Peyer's patch (tissue), 4 donors: ENCODE measurements at regions not wholly inside any gene's neighbourhood (a gene's known extent, or its start where the extent isn't known, plus 50 kb on each side); places are given as distances from the start of the nearest gene placed in this dataset.
A peak's percentile ranks its signal among the peaks of the same experiment; 100 is the strongest.

ENCODE experiments used
- DNase-seq, 3 donors: peaks; one replicate each; pipeline ENCODE4 v3.0.0-alpha.2; 2017 to 2019
- H3K27ac ChIP-seq, 4 donors: fragments of 200-600 bp; sonication (generic); one replicate each; pipeline ENCODE4 v1.5.1; 2016 to 2019
- H3K27me3 ChIP-seq, 2 donors: fragments of 200-600 bp; sonication (generic); one replicate each; pipeline ENCODE4 v1.5.1; 2019
- H3K36me3 ChIP-seq, 3 donors: fragments of 200-600 bp; sonication (generic); one replicate each; pipeline ENCODE4 v1.5.1; 2016 to 2019
- H3K4me1 ChIP-seq, 4 donors: fragments of 200-600 bp; sonication (generic); one replicate each; pipeline ENCODE4 v1.5.1; 2016 to 2019
- H3K4me3 ChIP-seq, 4 donors: fragments of 200-600 bp; sonication (generic); 1 replicate in 3 of 4; 2 replicates in 1 of 4; pipeline ENCODE4 v1.5.1; 2016 to 2019; ENCODE audit warnings: mild to moderate bottlenecking in 1 of 4
- H3K9me3 ChIP-seq, 4 donors: fragments of 200-600 bp; sonication (generic); one replicate each; pipeline ENCODE4 v1.5.1; 2016 to 2019; ENCODE audit warnings: mild to moderate bottlenecking in 1 of 4
- POLR2A ChIP-seq, 2 donors: fragments of 450-650 bp; IDR thresholded peaks; one replicate each; pipeline ENCODE4 v1.5.1; 2017; ENCODE audit warnings: antibody characterized with exemption in 2 of 2, mild to moderate bottlenecking in 2 of 2, moderate library complexity in 2 of 2
- TF ChIP-seq, protein P1 (sequence below), 6 experiments: fragments of 450-650 bp in 4 of 6; fragments of 200-600 bp in 2 of 6; sonication (generic) in 1 of 6; IDR thresholded peaks; one replicate each; pipeline ENCODE4 v1.5.1; 2017 to 2019; ENCODE audit warnings: antibody characterized with exemption in 6 of 6, mild to moderate bottlenecking in 3 of 6, moderate library complexity in 1 of 6

DNA sequence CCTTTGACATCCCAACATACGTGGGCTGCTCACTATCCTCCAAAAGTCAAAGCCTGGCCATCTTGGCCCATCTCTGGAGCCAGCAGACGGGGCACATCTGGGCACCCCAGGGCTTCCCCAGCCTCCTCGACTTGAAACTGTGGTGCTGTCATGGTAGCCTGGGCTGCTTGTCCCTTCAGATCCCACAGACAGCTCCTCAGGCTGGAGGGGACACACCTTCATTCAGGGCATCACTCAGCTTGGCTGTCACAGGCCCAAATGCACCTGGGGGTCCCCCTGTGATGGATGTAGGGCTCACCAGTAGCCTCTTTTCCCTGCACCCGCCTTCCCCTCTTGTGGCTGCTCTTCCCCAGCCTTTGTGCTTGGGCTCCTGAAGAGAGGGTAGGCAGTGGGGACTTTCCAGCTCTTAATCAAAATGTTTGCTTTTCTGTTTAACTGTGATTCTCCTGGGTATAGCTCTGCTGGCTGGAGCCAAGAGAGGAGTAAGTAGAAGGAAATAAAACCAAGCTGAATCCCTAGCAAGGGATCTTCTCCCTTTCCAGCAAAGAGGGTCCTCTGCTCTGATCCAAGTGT is 92.3 kb downstream of the GYPC start:
- TF ChIP-seq POLR2A (IDR thresholded peaks at IDR 0.05), result no peak
- TF ChIP-seq, protein P1, sequence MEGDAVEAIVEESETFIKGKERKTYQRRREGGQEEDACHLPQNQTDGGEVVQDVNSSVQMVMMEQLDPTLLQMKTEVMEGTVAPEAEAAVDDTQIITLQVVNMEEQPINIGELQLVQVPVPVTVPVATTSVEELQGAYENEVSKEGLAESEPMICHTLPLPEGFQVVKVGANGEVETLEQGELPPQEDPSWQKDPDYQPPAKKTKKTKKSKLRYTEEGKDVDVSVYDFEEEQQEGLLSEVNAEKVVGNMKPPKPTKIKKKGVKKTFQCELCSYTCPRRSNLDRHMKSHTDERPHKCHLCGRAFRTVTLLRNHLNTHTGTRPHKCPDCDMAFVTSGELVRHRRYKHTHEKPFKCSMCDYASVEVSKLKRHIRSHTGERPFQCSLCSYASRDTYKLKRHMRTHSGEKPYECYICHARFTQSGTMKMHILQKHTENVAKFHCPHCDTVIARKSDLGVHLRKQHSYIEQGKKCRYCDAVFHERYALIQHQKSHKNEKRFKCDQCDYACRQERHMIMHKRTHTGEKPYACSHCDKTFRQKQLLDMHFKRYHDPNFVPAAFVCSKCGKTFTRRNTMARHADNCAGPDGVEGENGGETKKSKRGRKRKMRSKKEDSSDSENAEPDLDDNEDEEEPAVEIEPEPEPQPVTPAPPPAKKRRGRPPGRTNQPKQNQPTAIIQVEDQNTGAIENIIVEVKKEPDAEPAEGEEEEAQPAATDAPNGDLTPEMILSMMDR (IDR thresholded peaks at IDR 0.05), result no peak
- H3K36me3 ChIP-seq, result no peaks in the 10 kb centered on the region
- H3K27ac ChIP-seq, result no peak overlapping the region
- H3K9me3 ChIP-seq, result no peaks in the 10 kb centered on the region
- H3K4me1 ChIP-seq, result no peaks in the 10 kb centered on the region
- H3K27me3 ChIP-seq, result no peaks in the 10 kb centered on the region
- DNase-seq, result no peak
- H3K4me3 ChIP-seq, result no peak overlapping the region

DNA sequence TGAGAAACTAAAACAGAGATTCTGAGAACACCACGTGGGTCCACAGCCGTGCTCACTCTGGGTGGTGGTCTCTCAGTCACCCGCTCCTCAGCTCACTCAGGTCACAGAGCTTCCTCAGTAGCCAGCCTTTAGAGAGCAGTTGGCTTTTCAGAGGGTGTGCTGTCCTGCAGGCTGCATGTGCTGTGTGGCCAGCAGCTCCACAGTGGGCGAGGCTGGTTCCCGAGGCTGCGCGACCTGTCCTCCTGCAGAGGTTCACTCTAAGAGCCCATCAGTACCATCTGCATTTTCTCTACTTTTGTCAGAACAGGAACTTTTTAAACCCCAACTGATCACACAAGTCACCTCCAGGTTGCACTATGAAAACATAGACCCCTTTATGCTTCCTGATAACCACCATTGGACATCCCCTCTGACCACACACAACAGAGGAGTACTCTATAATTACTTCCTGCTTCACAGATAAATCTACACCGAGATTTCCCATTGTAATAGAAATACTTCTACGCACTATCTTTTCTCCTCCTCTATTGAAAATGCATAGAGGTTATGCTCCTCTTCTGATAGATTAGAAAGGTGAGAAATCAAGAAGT is 93.1 kb downstream of the GYPC start:
- H3K36me3 ChIP-seq, result no peaks in the 10 kb centered on the region
- H3K27ac ChIP-seq, result no peak overlapping the region
- no peak for TF ChIP-seq POLR2A (IDR thresholded peaks at IDR 0.05)
- TF ChIP-seq, protein P1 (IDR thresholded peaks at IDR 0.05), result no peak
- H3K9me3 ChIP-seq, result no peaks in the 10 kb centered on the region
- no peak for DNase-seq
- no peaks in the 10 kb centered on the region for H3K4me1 ChIP-seq
- H3K27me3 ChIP-seq, result no peaks in the 10 kb centered on the region
- H3K4me3 ChIP-seq, result no peak overlapping the region

DNA sequence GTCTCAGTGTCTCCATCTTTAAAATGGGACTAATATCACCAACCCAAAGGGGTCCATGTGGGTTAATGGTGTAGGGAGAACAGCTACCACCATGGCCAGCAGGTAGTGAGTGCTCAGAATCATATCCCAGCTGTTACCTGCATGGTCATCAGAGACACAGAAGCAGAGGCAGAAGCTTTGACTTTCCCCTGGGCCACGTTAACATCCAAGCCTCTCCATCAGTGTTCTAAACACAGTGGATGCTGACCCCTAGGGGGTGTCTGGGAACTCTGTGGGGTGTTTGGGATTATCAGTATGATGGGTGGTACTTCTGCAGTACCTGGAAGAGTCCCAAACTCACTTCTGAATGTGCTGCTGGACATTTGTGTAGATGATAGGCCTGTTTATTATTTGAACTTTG is 93.6 kb downstream of the GYPC start:
- no peaks in the 10 kb centered on the region for H3K27me3 ChIP-seq
- no peaks in the 10 kb centered on the region for H3K4me1 ChIP-seq
- no peak overlapping the region for H3K27ac ChIP-seq

DNA sequence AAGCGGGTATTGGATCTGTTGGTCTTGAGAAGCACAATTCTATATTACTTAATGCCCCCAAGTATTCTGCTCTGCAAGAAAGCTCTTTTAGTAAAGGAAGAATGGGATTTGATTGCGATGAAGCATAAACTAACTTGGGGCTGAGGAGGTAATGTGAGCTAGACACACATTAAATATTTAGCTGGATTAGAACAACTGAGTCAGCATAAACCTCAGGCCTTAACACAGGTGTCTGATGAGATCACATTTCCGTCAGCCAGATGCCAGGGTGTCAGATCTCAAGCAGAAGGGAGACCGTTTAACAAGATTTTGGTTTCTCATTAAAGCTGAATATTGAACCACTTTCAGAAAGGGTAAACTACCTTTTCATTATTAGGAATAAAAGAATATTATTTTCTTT is 94.5 kb downstream of the GYPC start:
- Histone ChIP-seq H3K4me3 (no peak overlapping the region), H3K36me3 (no peaks in the 10 kb centered on the region), H3K27me3 (no peaks in the 10 kb centered on the region), H3K9me3 (no peaks in the 10 kb centered on the region), H3K27ac (no peak overlapping the region), H3K4me1 (no peaks in the 10 kb centered on the region)
- TF ChIP-seq, protein P1 (IDR thresholded peaks at IDR 0.05), result no peak
- TF ChIP-seq POLR2A (IDR thresholded peaks at IDR 0.05), result no peak
- DNase-seq, result no peak

More for the DNA sequence above, 93.6 kb downstream of the GYPC start:
- TF ChIP-seq POLR2A (IDR thresholded peaks at IDR 0.05), result no peak
- TF ChIP-seq, protein P1 (IDR thresholded peaks at IDR 0.05), result peak in 1 of 6 experiments; percentile 8
- H3K36me3 ChIP-seq, result no peaks in the 10 kb centered on the region
- DNase-seq, result no peak
- no peaks in the 10 kb centered on the region for H3K9me3 ChIP-seq
- no peak overlapping the region for H3K4me3 ChIP-seq

DNA sequence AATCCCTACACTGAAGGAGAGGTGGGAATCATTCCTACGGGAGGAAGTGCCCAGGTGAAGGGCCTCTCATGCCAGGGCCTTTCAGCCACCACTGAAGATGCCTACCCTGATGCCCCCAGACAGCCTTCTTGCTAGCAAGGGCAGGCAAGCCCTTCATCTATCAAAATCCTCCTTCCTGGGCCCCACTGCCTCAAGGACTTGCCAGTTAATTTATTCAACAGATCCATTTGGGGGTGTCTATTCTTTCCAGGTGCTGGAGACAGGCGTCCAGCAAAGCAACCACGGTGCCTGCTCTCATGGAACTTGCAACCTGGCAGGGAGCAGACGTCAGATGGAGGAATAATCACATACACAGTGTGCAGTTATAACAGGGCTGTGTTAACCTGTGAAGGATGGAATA is 95.5 kb downstream of the GYPC start:
- no peaks in the 10 kb centered on the region for H3K27me3 ChIP-seq
- H3K4me3 ChIP-seq, result no peak overlapping the region
- H3K9me3 ChIP-seq, result no peaks in the 10 kb centered on the region
- no peaks in the 10 kb centered on the region for H3K36me3 ChIP-seq
- H3K27ac ChIP-seq, result no peak overlapping the region
- TF ChIP-seq, protein P1 (IDR thresholded peaks at IDR 0.05), result no peak
- no peak for TF ChIP-seq POLR2A (IDR thresholded peaks at IDR 0.05)
- no peaks in the 10 kb centered on the region for H3K4me1 ChIP-seq
- DNase-seq, result no peak
